Endodermal cell (in vitro differentiated cells): ENCODE measurements at regions not wholly inside any gene's neighbourhood (a gene's known extent, or its start where the extent isn't known, plus 50 kb on each side); places are given as distances from the start of the nearest gene placed in this dataset.

ENCODE experiments used
- DNase-seq: peaks from one replicate; pipeline ENCODE4 v3.0.0-alpha.2; 2017
- H3K27ac ChIP-seq: 2 replicates; pipeline ENCODE4 v1.5.1; 2013; ENCODE audit warnings: mild to moderate bottlenecking, low read depth, low read length, moderate library complexity
- H3K27me3 ChIP-seq: 2 replicates; pipeline ENCODE4 v1.6.1; 2013; ENCODE audit warnings: mild to moderate bottlenecking, low read length, moderate library complexity; ENCODE audit not compliant: insufficient read depth, control insufficient read depth, poor library complexity, severe bottlenecking
- H3K36me3 ChIP-seq: 2 replicates; pipeline ENCODE4 v1.7.0; 2013; ENCODE audit warnings: mild to moderate bottlenecking, low read length, moderate library complexity; ENCODE audit not compliant: control insufficient read depth, insufficient read depth
- H3K4me1 ChIP-seq: one replicate; pipeline ENCODE4 v1.7.0; 2013; ENCODE audit warnings: low read length; ENCODE audit not compliant: control insufficient read depth, insufficient read depth
- H3K4me3 ChIP-seq: 2 replicates; pipeline ENCODE4 v1.5.1; 2013; ENCODE audit warnings: mild to moderate bottlenecking, low read length, moderate library complexity
- H3K9ac ChIP-seq: 2 replicates; pipeline ENCODE4 v1.6.1; 2013; ENCODE audit warnings: mild to moderate bottlenecking, low read length, moderate library complexity; ENCODE audit not compliant: poor library complexity, severe bottlenecking; ENCODE audit errors: extremely low read depth
- H3K9me3 ChIP-seq: 2 replicates; pipeline ENCODE4 v1.6.1; 2013; ENCODE audit warnings: mild to moderate bottlenecking, low read length, moderate library complexity; ENCODE audit not compliant: control insufficient read depth
- H3K27ac Mint-ChIP-seq: 2 replicates; pipeline ENCODE4 v1.8.0; 2020; ENCODE audit warnings: mixed read lengths
- H3K27me3 Mint-ChIP-seq: 2 replicates; pipeline ENCODE4 v1.8.0; 2021; ENCODE audit warnings: mild to moderate bottlenecking, mixed read lengths; ENCODE audit not compliant: insufficient read depth
- H3K36me3 Mint-ChIP-seq: 2 replicates; pipeline ENCODE4 v1.8.0; 2020; ENCODE audit warnings: low read depth, mixed read lengths
- H3K4me1 Mint-ChIP-seq: 2 replicates; pipeline ENCODE4 v1.8.0; 2020; ENCODE audit warnings: mixed read lengths
- H3K4me3 Mint-ChIP-seq: 2 replicates; pipeline ENCODE4 v1.8.0; 2020; ENCODE audit warnings: mild to moderate bottlenecking, moderate library complexity, mixed read lengths
- H3K9me3 Mint-ChIP-seq: 2 replicates; pipeline ENCODE4 v1.8.0; 2020; ENCODE audit warnings: mild to moderate bottlenecking, mixed read lengths
- CTCF ChIP-seq: fragments of 200-600 bp; sonication (generic); conservative IDR thresholded peaks from 2 replicates; pipeline ENCODE4 v1.5.0; 2021; ENCODE audit warnings: antibody characterized with exemption, mild to moderate bottlenecking
- WGBS, 2 experiments: methylation state at CpG; one replicate each; pipeline versions ENCODE4 v1.1.5 to v1.1.7; 2013; ENCODE audit warnings: missing lambda C conversion rate in 2 of 2, mixed read lengths in 1 of 2; ENCODE audit not compliant: insufficient coverage in 1 of 2, insufficient read length in 1 of 2; 5-methylcytosine and 5-hydroxymethylcytosine counted together

GRCh38 chr13:82136880-82137279 is 1745.4 kb downstream of the SLITRK1 start:
- no peak overlapping the region for H3K27ac ChIP-seq
- WGBS, 2 experiments: 80 to 94% methylated on average over 2 of the region's 2 CpGs
- no peaks in the 10 kb centered on the region for H3K36me3 ChIP-seq
- H3K27me3 ChIP-seq: no peaks in the 10 kb centered on the region
- H3K4me3 ChIP-seq: no peak overlapping the region
- H3K9ac ChIP-seq: no peak overlapping the region
- no peaks in the 10 kb centered on the region for H3K9me3 ChIP-seq
- no peaks in the 10 kb centered on the region for H3K36me3 Mint-ChIP-seq
- no peak overlapping the region for H3K27ac Mint-ChIP-seq
- no peak for TF ChIP-seq CTCF
- no peak for DNase-seq
- no peaks in the 10 kb centered on the region for H3K4me1 Mint-ChIP-seq
- no peak overlapping the region for H3K4me3 Mint-ChIP-seq
- H3K9me3 Mint-ChIP-seq: no peaks in the 10 kb centered on the region
- no peaks in the 10 kb centered on the region for H3K27me3 Mint-ChIP-seq
- no peaks in the 10 kb centered on the region for H3K4me1 ChIP-seq

GRCh38 chr13:82129281-82129680 is 1753.0 kb downstream of the SLITRK1 start:
- no peaks in the 10 kb centered on the region for H3K36me3 Mint-ChIP-seq
- no peak overlapping the region for H3K27ac Mint-ChIP-seq

GRCh38 chr13:82118589-82118988 is 1763.7 kb downstream of the SLITRK1 start:
- no peak for TF ChIP-seq CTCF
- Mint-ChIP-seq H3K4me1 (no peaks in the 10 kb centered on the region), H3K27ac (no peak overlapping the region), H3K9me3 (no peaks in the 10 kb centered on the region), H3K27me3 (no peaks in the 10 kb centered on the region), H3K4me3 (no peak overlapping the region), H3K36me3 (no peaks in the 10 kb centered on the region)
- Histone ChIP-seq H3K9me3 (no peaks in the 10 kb centered on the region), H3K4me3 (no peak overlapping the region), H3K9ac (no peak overlapping the region), H3K27ac (no peak overlapping the region), H3K4me1 (no peaks in the 10 kb centered on the region), H3K36me3 (no peaks in the 10 kb centered on the region), H3K27me3 (no peaks in the 10 kb centered on the region)
- no peak for DNase-seq
- 83 to 95% methylated on average over 1 to 5 of the region's 5 CpGs for WGBS, 2 experiments

More at GRCh38 chr13:82129281-82129680, 1753.0 kb downstream of the SLITRK1 start:
- no peak overlapping the region for H3K4me3 ChIP-seq
- no peak overlapping the region for H3K27ac ChIP-seq
- Mint-ChIP-seq H3K4me3 (no peak overlapping the region), H3K27me3 (no peaks in the 10 kb centered on the region), H3K9me3 (no peaks in the 10 kb centered on the region), H3K4me1 (peaks cover 5% of the 10 kb centered on the region)
- 86 to 100% methylated on average over 1 of the region's 1 CpG for WGBS, 2 experiments
- H3K4me1 ChIP-seq: peaks cover 3% of the 10 kb centered on the region
- no peak overlapping the region for H3K9ac ChIP-seq
- H3K9me3 ChIP-seq: no peaks in the 10 kb centered on the region
- no peak for TF ChIP-seq CTCF
- DNase-seq: no peak
- no peaks in the 10 kb centered on the region for H3K27me3 ChIP-seq
- H3K36me3 ChIP-seq: no peaks in the 10 kb centered on the region
